ENCODE measurements at regions not wholly inside any gene's neighbourhood (a gene's known extent, or its start where the extent isn't known, plus 50 kb on each side); places are given as distances from the start of the nearest gene placed in this dataset.

GRCh38 chr4:66606908-66607307, 936.6 kb upstream of the EPHA5 start:
- no peaks in the 10 kb centered on the region for H3K9me3 ChIP-seq
- H3K27me3 ChIP-seq (replicated peaks in 1 of 7) = no peaks in the 10 kb centered on the region
- TF ChIP-seq POLR2A (IDR thresholded peaks at IDR 0.05) = no peak
- TF ChIP-seq POLR2AphosphoS5 (IDR thresholded peaks at IDR 0.05) = no peak
- TF ChIP-seq CTCF (IDR thresholded peaks at IDR 0.05 in 8 of 11, conservative IDR thresholded peaks at IDR 0.05 in 3 of 11) = no peak
- no peaks in the 10 kb centered on the region for H3K4me1 ChIP-seq
- DNase-seq = no peak
- H3K27ac ChIP-seq = no peak overlapping the region
- no peaks in the 10 kb centered on the region for H3K36me3 ChIP-seq
- H3K4me3 ChIP-seq = no peak overlapping the region
- intact Hi-C loops (cut with DNase I; ENCODE audit: low total_unique reads) = no loop called here

- no peaks in the 10 kb centered on the region for H3K4me1 ChIP-seq
- TF ChIP-seq CTCF (IDR thresholded peaks at IDR 0.05 in 8 of 11, conservative IDR thresholded peaks at IDR 0.05 in 3 of 11) (no peak), POLR2AphosphoS5 (IDR thresholded peaks at IDR 0.05) (no peak), POLR2A (IDR thresholded peaks at IDR 0.05) (no peak)
- no peaks in the 10 kb centered on the region for H3K27me3 ChIP-seq (replicated peaks in 1 of 7)
- H3K36me3 ChIP-seq = no peaks in the 10 kb centered on the region
- intact Hi-C loops (cut with DNase I; ENCODE audit: low total_unique reads) = no loop called here
- no peaks in the 10 kb centered on the region for H3K9me3 ChIP-seq
- no peak for DNase-seq
- H3K4me3 ChIP-seq = no peak overlapping the region
- no peak overlapping the region for H3K27ac ChIP-seq
Measured at GRCh38 chr4:66606215-66606614, 935.9 kb upstream of the EPHA5 start.

- Histone ChIP-seq H3K9me3 (peaks cover 0 to 7% (median 0%) of the 10 kb centered on the region in 8 donors), H3K4me1 (no peaks in the 10 kb centered on the region), H3K27ac (no peak overlapping the region), H3K27me3 (replicated peaks in 1 of 7) (no peaks in the 10 kb centered on the region), H3K4me3 (no peak overlapping the region), H3K36me3 (no peaks in the 10 kb centered on the region)
- TF ChIP-seq POLR2AphosphoS5 (IDR thresholded peaks at IDR 0.05) (no peak), POLR2A (IDR thresholded peaks at IDR 0.05) (no peak), CTCF (IDR thresholded peaks at IDR 0.05 in 8 of 11, conservative IDR thresholded peaks at IDR 0.05 in 3 of 11) (no peak)
- DNase-seq = no peak
- intact Hi-C loops (cut with DNase I; ENCODE audit: low total_unique reads) = no loop called here
Measured at GRCh38 chr4:66604192-66604591, 933.9 kb upstream of the EPHA5 start.

- H3K27me3 ChIP-seq (replicated peaks in 1 of 7) = no peaks in the 10 kb centered on the region
Measured at GRCh38 chr4:66602622-66603021, 932.3 kb upstream of the EPHA5 start.

More at GRCh38 chr4:66602622-66603021, 932.3 kb upstream of the EPHA5 start:
- TF ChIP-seq CTCF (IDR thresholded peaks at IDR 0.05 in 8 of 11, conservative IDR thresholded peaks at IDR 0.05 in 3 of 11) (no peak), POLR2A (IDR thresholded peaks at IDR 0.05) (no peak), POLR2AphosphoS5 (IDR thresholded peaks at IDR 0.05) (no peak)
- Histone ChIP-seq H3K4me3 (no peak overlapping the region), H3K27ac (no peak overlapping the region), H3K9me3 (peaks cover 0 to 7% (median 0%) of the 10 kb centered on the region in 8 donors), H3K4me1 (no peaks in the 10 kb centered on the region), H3K36me3 (no peaks in the 10 kb centered on the region)
- no peak for DNase-seq
- intact Hi-C loops (cut with DNase I; ENCODE audit: low total_unique reads) = no loop called here
